GF-D8 (cell line): ENCODE measurements at regions not wholly inside any gene's neighbourhood (a gene's known extent, or its start where the extent isn't known, plus 50 kb on each side); places are given as distances from the start of the nearest gene placed in this dataset.
"Not testable (repeated sequence)": the region's sequence is repeated elsewhere in the genome, so short reads cannot be mapped to it uniquely, and the experiment has no call there.

Experiments used
- DNase-seq: peaks from one replicate; lab custom pipeline; 2025; lab: John Stamatoyannopoulos, UW

- DNase-seq, result no peak
Observed at GRCh38 chr10:53177468-53177867, 404.9 kb upstream of the MBL2 start.

GRCh38 chr10:53166325-53166724 lies 393.7 kb upstream of the MBL2 start:
- no peak for DNase-seq

- DNase-seq, result no peak
Observed at GRCh38 chr10:53162856-53163255, 390.3 kb upstream of the MBL2 start.

DNA sequence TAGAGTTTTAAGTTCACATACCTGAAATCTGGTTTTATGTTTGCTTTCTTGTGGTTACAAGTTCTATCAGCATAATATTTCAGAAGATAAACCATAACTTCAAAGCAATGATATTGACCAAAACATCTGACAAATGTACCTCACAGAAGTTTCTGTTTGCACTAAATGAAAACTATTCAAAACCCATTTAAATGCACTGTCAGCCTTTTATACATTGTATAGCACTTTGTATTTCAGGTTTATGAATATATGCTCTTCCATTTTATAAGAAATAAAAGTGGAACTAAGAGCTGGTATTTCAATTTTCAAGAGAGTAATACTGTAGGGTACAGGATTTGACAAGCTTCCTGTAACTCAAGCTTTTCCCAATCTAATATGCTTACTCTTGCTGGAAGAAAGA lies 388.6 kb upstream of the MBL2 start:
- DNase-seq, result no peak

- DNase-seq, result not testable (repeated sequence)
Observed at GRCh38 chr10:53155674-53156073, 383.1 kb upstream of the MBL2 start.

- no peak for DNase-seq
Observed at GRCh38 chr10:53153831-53154230, 381.2 kb upstream of the MBL2 start.

DNA sequence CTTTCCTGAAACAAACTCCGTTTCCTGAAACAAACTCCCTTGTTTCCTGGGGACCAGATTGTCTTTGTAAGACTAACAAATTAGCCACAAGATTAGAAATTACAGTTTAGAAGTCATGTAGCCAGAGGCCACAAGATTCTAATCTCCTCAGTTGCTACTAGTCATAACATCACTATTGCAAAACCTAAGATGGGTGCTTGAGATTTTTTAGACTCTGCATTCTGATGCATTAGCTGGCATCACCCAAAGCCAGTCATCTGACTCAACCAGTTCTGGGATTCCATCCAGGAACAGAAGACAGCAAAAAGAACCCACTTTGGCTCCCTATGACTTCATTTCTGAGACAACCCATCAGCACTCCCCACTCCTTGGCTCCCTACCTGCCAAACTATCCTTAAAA lies 367.9 kb upstream of the MBL2 start:
- DNase-seq, result no peak

DNA sequence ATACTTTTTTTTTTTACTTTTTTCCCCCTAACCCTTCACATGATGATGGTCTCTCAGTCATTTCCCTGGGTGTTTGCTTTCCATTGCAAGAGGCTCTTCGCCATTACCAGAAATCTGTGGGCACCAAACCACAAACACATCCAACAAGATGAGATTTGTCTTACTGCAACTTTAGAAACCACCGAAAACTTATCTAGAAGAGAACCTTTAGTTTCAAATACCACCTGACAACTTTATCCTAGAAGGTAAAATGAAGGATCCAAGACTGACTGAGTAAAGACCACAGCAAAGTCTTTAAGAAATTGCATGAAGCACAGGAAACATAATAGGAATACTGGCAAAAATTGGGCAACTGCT lies 363.3 kb upstream of the MBL2 start:
- DNase-seq, result no peak

DNA sequence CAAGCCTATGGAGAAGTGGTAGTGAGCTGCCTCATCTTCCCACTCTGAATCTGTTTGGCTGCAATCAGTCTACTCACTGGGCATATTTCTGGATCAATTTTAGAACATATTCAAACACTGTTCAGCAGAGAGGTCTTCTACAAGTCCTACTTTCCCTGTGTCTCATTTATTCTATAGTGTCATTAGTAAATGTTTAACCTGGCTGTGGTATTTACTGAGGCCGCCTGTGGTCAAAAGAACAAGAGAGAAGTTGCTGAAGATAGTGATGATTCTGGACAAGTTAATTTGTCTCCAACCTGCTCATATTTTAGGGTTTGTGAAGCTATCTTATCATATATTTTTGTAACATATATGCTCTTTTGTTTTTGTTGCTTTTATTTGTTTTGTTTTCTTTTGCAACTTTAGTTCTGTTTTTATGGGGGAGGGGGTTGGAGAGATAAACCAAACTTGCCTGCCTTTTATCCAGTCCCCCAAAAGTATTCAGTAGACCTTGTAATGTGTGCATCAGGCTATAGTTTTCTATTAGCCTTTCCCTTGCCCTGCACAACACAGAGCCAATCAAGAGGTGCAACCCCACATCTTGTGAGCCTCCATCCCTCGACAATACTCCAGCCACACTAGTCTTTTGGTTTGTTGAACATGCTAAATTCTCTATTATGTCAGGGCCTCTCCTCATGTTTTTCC lies 362.8 kb upstream of the MBL2 start:
- DNase-seq, result no peak

DNA sequence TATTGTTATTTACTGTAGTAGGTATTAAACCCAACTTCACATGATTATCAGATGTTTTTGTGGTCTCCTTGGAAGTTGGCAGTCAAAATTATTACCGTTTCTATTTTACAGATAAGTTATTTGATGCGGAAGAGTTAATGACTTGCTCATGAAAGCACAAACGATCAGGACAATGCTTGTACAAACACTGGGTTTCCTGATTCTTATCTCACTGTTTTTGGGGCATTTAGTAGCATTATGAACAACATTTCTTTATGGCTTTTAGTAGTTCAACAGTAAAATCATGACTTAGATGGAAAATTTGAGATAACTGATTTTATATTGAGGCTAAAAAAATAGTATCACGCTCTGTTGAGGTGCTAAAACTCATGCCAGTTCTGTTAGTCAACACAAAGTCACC lies 361.5 kb upstream of the MBL2 start:
- no peak for DNase-seq

DNA sequence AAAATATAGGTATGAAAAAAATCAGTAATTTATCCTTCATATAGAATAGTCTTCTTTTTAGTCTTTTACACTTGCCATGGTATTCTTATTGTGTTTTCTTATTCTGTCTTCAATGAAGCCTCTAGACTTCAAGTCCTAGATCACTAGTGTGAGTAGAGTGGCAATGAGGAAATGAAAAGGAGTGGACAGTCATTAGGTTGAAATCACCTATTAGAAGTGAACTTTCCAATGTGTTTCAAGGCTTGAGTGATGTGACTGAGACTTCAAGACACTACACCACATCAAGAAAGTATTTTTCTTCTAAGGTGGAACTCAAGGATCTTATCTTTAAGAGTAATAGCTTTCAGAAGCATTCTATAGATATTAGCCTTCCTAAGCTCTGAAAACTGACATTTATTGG lies 357.8 kb upstream of the MBL2 start:
- DNase-seq, result no peak

GRCh38 chr10:53127686-53128085 lies 355.1 kb upstream of the MBL2 start:
- no peak for DNase-seq

GRCh38 chr10:53123311-53123710 lies 350.7 kb upstream of the MBL2 start:
- no peak for DNase-seq

GRCh38 chr10:53122281-53122680 lies 349.7 kb upstream of the MBL2 start:
- no peak for DNase-seq

GRCh38 chr10:53115660-53116059 lies 343.1 kb upstream of the MBL2 start:
- DNase-seq, result no peak

DNA sequence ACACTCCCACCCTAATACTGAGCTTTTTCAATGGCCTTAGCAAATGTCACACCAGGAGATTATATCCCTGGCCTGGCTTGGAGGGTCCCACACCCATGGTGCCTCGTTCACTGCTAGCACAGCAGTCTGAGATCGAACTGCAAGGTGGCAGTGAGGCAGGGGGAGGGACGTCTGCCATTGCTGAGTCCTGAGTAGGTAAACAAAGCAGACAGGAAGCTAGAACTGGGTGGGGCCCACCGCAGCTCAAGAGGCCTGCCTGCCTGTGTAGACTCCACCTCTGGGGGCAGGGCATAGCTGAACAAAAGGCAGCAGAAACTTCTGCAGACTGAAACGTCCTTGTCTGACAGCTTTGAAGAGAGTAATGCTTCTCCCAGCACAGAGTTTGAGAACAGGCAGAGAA lies 338.9 kb upstream of the MBL2 start:
- DNase-seq, result no peak

- no peak for DNase-seq
Observed at GRCh38 chr10:53109320-53109719, 336.7 kb upstream of the MBL2 start.

- no peak for DNase-seq
Observed at GRCh38 chr10:53108317-53108934, 335.8 kb upstream of the MBL2 start.

- no peak for DNase-seq
Observed at GRCh38 chr10:53107711-53108110, 335.1 kb upstream of the MBL2 start.

- no peak for DNase-seq
Observed at GRCh38 chr10:53102424-53102823, 329.8 kb upstream of the MBL2 start.

GRCh38 chr10:53093878-53094277 lies 321.3 kb upstream of the MBL2 start:
- no peak for DNase-seq

DNA sequence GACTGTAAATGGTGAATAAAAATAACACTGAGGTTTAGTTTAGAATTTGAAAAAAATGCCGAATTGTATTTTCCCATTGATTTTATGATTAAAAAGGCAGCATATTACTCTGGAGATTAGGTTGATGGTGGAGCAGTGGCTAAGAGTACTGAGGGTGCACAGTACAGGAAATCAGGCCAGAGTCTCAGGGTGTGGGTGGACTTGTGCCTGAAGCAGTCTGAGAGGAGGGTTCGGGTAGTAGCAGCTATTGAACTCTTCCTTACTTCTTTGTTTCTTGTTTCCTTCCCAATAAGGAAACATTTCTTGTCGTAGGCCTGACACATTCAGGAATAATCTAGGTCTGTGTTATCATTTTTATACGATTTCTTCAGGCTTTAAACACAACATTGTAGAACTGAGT lies 319.0 kb upstream of the MBL2 start:
- no peak for DNase-seq

DNA sequence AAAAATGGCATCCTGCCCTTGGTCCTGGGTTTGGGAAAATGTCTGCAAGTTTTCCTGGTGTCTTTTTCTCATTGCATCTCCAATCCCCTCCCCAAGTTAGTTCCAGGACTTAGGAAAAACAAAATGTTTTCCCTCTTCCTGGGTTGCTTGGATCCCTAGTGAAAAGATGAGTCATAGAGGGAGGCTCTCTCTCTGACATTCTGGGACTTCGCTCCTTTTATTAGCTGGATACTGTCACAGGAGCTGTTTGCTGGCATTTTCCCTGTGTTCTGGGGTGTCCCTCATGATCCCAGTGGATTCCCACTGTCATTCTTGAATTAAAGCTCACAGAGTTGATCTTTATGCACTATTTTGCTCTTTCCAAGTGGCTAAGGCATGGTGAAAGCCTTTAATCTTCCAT lies 316.4 kb upstream of the MBL2 start:
- DNase-seq, result no peak

- DNase-seq, result no peak
Observed at GRCh38 chr10:53079283-53079682, 306.7 kb upstream of the MBL2 start.
